ENCODE measurements at regions not wholly inside any gene's neighbourhood (a gene's known extent, or its start where the extent isn't known, plus 50 kb on each side); places are given as distances from the start of the nearest gene placed in this dataset.

DNA sequence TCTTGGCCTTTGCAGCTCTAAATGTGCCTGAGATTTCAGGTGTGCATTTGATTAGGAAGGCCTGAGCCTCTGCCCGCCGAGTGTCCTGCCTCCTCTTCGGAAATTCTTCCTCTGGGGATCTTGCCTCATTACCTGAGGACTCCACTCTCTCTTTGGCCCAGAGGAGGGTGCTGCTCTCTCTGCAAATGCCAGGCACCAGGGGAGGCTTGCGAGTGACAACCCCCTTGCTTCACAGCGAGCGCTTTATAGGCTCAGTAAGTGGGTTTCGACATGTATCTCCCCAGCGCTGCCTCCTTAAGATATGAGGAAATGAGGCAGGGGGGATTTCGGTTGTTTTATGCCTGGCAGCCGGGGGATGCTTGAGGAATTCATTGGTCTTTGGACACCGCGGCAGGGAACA, 423.9 kb downstream of the GLRX3 start:
- Histone ChIP-seq H3K27ac (replicated peaks) (no peak overlapping the region), H3K27me3 (ENCODE audit: insufficient read depth, poor library complexity, severe bottlenecking) (no peaks in the 10 kb centered on the region), H3K4me3 (replicated peaks; ENCODE audit: insufficient read depth, low read length) (no peak overlapping the region)
- no peak for TF ChIP-seq GABPA (IDR thresholded peaks at IDR 0.05; ENCODE audit: low read depth)
- TF ChIP-seq, protein P1, sequence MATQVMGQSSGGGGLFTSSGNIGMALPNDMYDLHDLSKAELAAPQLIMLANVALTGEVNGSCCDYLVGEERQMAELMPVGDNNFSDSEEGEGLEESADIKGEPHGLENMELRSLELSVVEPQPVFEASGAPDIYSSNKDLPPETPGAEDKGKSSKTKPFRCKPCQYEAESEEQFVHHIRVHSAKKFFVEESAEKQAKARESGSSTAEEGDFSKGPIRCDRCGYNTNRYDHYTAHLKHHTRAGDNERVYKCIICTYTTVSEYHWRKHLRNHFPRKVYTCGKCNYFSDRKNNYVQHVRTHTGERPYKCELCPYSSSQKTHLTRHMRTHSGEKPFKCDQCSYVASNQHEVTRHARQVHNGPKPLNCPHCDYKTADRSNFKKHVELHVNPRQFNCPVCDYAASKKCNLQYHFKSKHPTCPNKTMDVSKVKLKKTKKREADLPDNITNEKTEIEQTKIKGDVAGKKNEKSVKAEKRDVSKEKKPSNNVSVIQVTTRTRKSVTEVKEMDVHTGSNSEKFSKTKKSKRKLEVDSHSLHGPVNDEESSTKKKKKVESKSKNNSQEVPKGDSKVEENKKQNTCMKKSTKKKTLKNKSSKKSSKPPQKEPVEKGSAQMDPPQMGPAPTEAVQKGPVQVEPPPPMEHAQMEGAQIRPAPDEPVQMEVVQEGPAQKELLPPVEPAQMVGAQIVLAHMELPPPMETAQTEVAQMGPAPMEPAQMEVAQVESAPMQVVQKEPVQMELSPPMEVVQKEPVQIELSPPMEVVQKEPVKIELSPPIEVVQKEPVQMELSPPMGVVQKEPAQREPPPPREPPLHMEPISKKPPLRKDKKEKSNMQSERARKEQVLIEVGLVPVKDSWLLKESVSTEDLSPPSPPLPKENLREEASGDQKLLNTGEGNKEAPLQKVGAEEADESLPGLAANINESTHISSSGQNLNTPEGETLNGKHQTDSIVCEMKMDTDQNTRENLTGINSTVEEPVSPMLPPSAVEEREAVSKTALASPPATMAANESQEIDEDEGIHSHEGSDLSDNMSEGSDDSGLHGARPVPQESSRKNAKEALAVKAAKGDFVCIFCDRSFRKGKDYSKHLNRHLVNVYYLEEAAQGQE (IDR thresholded peaks at IDR 0.05; ENCODE audit: insufficient replicate concordance, low read depth): no peak
- no peak for TF ChIP-seq POLR2AphosphoS5 (IDR thresholded peaks at IDR 0.05; ENCODE audit: low read depth)
- TF ChIP-seq SPI1 (IDR thresholded peaks at IDR 0.05; ENCODE audit: borderline replicate concordance, low read depth): no peak
- TF ChIP-seq, protein P2, sequence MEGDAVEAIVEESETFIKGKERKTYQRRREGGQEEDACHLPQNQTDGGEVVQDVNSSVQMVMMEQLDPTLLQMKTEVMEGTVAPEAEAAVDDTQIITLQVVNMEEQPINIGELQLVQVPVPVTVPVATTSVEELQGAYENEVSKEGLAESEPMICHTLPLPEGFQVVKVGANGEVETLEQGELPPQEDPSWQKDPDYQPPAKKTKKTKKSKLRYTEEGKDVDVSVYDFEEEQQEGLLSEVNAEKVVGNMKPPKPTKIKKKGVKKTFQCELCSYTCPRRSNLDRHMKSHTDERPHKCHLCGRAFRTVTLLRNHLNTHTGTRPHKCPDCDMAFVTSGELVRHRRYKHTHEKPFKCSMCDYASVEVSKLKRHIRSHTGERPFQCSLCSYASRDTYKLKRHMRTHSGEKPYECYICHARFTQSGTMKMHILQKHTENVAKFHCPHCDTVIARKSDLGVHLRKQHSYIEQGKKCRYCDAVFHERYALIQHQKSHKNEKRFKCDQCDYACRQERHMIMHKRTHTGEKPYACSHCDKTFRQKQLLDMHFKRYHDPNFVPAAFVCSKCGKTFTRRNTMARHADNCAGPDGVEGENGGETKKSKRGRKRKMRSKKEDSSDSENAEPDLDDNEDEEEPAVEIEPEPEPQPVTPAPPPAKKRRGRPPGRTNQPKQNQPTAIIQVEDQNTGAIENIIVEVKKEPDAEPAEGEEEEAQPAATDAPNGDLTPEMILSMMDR (IDR thresholded peaks at IDR 0.05; ENCODE audit: insufficient read depth, low read length): no peak
- DNase-seq (ENCODE audit: low read depth in 1 of 2, low spot score in 1 of 2): no peak

DNA sequence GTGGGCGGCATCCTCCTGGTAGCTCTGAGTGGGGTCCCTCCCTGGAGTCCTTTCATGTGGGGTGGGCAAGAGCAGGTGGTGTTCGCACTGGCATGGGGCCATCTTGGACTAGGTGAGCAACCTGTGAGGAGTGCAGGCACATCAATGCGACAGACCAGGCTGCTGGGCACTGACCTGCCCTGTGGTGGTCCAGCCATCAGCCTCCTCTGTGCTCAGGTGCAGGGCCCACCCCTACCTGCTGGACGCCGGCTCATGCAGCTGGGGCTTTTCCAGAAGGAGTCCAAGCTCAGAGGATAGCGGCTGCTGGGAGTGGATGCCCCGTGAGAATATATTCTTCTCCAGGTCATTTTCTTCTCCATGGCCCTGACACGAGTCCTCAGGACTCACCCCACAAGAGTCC, 424.4 kb downstream of the GLRX3 start:
- TF ChIP-seq, protein P2 (IDR thresholded peaks at IDR 0.05; ENCODE audit: insufficient read depth, low read length): no peak
- TF ChIP-seq GABPA (IDR thresholded peaks at IDR 0.05; ENCODE audit: low read depth): no peak
- TF ChIP-seq SPI1 (IDR thresholded peaks at IDR 0.05; ENCODE audit: borderline replicate concordance, low read depth): no peak
- no peak for TF ChIP-seq POLR2AphosphoS5 (IDR thresholded peaks at IDR 0.05; ENCODE audit: low read depth)
- TF ChIP-seq, protein P1 (IDR thresholded peaks at IDR 0.05; ENCODE audit: insufficient replicate concordance, low read depth): no peak
- no peak overlapping the region for H3K4me3 ChIP-seq (replicated peaks; ENCODE audit: insufficient read depth, low read length)
- H3K27ac ChIP-seq (replicated peaks): no peak overlapping the region
- no peaks in the 10 kb centered on the region for H3K27me3 ChIP-seq (ENCODE audit: insufficient read depth, poor library complexity, severe bottlenecking)
- no peak for DNase-seq (ENCODE audit: low read depth in 1 of 2, low spot score in 1 of 2)

DNA sequence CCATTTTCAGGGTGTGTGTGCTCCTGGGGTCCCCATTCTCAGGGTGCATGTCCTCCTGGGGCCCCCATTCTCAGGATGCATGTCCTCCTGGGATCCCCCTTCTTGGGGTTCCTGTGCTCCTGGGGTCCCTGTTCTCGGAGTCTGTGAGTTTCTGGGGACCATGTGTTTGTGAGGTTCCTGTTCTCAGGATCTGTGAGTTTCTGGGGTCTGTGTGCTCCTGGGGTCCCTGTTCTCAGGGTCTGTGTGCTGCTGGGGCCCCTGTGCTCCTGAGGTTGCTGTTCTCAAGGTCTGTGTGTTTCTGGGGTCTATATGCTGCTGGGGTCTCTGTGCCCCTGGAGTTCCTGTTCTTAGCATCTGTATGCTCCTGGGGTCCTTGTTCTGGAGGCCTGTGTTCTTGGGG, 425.5 kb downstream of the GLRX3 start:
- TF ChIP-seq, protein P1 (IDR thresholded peaks at IDR 0.05; ENCODE audit: insufficient replicate concordance, low read depth): no peak
- no peak for TF ChIP-seq POLR2AphosphoS5 (IDR thresholded peaks at IDR 0.05; ENCODE audit: low read depth)
- TF ChIP-seq, protein P2 (IDR thresholded peaks at IDR 0.05; ENCODE audit: insufficient read depth, low read length): no peak
- TF ChIP-seq GABPA (IDR thresholded peaks at IDR 0.05; ENCODE audit: low read depth): no peak
- TF ChIP-seq SPI1 (IDR thresholded peaks at IDR 0.05; ENCODE audit: borderline replicate concordance, low read depth): no peak

More for the DNA sequence above, 425.5 kb downstream of the GLRX3 start:
- H3K27ac ChIP-seq (replicated peaks): no peak overlapping the region
- DNase-seq (ENCODE audit: low read depth in 1 of 2, low spot score in 1 of 2): no peak
- no peak overlapping the region for H3K4me3 ChIP-seq (replicated peaks; ENCODE audit: insufficient read depth, low read length)
- no peaks in the 10 kb centered on the region for H3K27me3 ChIP-seq (ENCODE audit: insufficient read depth, poor library complexity, severe bottlenecking)
